Left renal pelvis (tissue), 4 donors: ENCODE measurements at regions not wholly inside any gene's neighbourhood (a gene's known extent, or its start where the extent isn't known, plus 50 kb on each side); places are given as distances from the start of the nearest gene placed in this dataset.
A peak's percentile ranks its signal among the peaks of the same experiment; 100 is the strongest.

Experiments used
- DNase-seq, 4 donors: peaks; one replicate each; pipeline ENCODE4 v3.0.0-alpha.2; 2013; ENCODE audit warnings: low read depth in 4 of 4, low spot score in 3 of 4

- no peak for DNase-seq
Measured at GRCh38 chr11:8340296-8340695, 76.6 kb upstream of the LMO1 start.

DNA sequence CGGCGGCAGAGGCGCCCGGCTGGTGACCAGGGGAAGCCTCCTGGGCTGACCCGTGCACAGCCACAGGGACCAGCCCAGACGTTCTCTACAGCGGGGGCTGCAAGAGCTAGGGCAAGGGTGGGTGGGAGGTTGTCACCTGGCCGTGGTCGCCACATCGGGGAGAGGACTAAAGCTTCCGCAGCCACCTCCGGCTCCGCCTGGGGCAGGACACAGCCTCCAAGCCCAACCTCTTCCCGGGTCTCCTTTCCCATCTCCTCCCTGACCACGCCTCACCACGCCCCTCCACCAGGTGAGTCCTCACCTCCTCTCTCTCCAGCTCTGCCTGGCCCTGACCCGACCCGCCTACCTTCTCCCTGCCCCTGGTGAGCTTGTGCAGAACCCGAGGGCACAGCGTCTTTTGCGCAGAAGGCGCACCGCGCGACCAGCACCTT is 75.9 kb upstream of the LMO1 start:
- DNase-seq = no peak

GRCh38 chr11:8338138-8338537 is 74.5 kb upstream of the LMO1 start:
- no peak for DNase-seq

GRCh38 chr11:8337130-8337795 is 73.6 kb upstream of the LMO1 start:
- DNase-seq = no peak

DNA sequence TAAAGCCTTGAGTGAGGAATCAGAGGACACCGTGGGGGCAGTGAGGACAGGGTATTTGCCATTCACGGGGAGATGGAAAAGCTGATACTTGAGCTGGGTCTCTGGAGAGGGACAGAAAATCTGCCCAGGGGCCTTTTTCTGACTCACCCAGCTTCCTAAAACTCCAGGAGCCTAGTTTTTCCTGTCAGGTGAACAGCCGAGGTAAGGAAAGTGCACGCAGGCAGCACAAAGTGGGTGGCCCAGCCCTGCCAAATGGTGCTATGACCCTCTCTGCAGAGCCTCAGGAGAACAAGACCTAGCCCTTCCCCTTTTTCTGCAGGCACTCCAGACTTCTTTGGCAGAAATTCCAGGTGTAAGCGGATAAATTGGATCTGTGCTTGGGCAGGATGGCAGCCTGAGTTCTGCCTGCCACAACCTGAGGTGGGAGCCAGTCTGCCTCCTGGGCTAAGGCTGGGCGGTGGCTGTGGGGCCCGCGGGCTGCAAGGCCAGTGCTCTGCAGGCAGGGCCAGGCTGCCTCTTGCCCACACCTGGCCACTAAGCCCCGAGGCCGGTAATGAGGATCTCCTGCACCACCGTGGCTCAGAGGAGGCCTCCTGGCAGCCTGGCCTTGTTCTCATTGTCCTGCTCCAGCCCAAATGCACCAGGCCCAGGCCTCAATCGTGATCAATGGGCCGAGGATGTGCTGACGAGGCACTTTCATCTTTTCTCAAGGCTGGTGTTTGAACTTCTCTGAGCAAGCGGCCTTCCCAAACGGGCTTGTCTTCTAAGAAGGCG is 72.9 kb upstream of the LMO1 start:
- DNase-seq = no peak

DNA sequence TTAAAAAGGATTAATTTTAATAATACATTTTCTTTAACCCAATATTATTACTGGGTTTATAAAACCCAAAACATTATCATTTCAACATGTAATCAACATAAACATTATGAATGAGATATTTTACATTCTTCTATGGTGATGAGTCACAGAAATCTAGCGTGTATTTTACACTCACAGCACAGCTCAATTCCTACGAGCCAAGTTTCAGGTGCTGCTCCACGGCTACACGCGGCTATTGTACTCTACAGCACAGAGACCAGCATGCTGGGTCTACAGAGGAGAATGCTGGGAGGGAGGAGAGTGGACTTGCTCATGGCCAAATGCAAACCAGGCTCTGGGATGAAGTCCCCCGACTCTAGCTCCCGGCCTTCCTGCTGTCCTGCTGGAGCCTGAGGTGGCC is 72.0 kb upstream of the LMO1 start:
- no peak for DNase-seq

GRCh38 chr11:8335186-8335585 is 71.5 kb upstream of the LMO1 start:
- no peak for DNase-seq

DNA sequence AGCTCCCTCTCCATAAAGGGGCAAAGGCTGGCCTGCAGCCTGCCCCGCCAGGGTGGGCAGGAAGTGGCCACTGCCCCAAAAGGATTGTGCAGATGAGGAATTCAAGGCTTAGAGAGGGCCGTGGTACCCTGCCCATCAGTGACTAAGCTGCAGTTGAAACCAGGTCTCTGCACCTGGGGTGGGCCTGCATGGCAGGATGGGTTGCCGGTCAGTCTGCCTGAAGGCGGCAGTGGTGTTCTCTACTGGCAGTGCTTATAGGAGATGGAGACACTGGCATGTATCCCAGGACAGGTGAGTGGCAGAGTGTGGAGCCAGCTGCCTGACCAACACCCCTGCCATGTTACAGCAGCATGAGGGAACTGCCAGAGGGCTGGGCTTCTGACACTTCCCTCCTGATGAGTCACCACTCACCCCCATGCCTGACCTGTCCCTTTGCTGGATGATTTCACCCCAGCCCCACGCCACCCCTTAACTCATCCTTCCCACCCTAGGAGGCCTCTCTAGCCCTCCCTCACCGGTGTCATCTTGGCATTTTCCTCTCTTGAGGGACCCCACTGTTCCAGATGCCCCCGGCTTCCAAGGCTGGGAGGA is 70.2 kb upstream of the LMO1 start:
- DNase-seq = no peak

DNA sequence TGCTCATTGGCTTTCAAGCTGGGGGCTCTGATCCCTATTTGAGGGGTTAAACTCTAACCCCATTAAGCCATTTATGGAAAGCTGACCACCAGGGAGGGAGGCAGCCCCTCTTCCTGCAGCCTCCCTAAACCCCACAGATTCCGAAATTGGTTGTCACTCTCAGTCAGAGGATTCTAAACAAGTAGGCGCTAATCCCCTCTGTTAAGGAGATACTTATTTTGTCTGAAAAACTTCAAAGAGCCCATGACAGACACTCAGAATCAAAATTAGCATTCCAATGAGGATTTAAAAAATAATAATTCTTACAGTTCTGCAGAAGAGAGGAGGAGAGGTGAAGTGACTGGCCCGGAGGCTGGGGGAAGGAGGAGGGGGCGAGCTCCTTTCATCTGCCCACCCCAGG is 69.7 kb upstream of the LMO1 start:
- no peak for DNase-seq

DNA sequence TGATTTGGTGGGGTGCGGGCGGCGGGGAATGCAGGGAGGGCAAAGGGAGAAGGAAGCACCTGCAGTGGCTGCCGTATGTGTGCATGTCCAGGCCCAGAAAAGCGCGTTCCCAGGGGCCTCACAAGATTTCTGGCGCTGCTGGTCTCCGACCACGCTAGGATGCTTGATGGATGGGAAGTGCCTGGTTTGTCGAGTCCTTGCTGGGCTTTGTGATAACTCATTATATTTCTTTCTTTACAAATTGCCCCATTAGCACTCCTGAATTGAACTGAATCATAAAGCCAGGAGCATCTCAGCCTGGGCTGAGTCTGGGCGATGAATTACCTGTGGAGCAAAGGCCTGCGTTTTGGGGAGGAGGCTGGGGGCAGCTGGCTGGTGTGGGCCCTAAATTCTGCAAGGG is 69.2 kb upstream of the LMO1 start:
- no peak for DNase-seq

- no peak for DNase-seq
Measured at GRCh38 chr11:8332196-8332595, 68.5 kb upstream of the LMO1 start.

DNA sequence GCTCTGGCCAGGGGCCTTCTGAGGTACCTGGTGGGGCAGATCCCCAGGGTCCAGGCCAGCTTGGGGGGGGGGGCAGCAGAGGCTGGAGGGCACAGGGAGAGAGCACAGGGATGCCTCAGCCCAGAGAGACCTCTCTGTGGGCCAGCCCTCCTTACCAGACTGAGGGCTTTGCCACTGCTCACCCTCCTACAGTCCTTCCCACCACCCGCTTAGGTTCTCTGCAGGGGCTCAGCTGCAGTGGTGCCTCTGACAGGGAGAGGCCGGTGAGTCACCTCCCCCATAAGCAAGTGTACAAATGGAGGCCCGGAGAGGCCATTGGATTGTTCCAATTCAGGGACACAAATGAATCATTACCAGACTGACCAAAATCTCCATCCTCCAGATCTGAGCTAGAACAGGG is 68.1 kb upstream of the LMO1 start:
- no peak for DNase-seq

- no peak for DNase-seq
Measured at GRCh38 chr11:8330896-8331295, 67.2 kb upstream of the LMO1 start.

DNA sequence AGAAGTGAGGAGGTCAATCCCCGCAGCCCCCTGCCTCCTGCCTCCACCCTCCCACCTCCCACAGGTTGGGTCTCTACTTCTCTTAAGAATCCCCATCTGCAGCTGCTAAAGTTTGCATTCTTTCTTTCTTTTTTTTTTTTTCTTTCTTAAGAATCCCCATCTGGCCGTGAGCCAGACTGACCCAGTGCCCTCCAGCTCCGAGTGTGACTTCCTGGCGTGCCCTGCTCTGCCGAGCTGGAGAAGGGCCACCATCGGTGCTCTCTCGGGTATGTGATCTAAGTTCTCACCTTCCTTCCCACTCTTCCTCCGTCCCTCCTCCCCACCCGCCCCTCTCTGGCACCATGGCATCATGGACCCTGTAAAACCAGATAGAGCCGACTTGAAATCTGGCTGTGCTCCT is 66.7 kb upstream of the LMO1 start:
- no peak for DNase-seq

- no peak for DNase-seq
Measured at GRCh38 chr11:8329847-8330361, 66.2 kb upstream of the LMO1 start.

DNA sequence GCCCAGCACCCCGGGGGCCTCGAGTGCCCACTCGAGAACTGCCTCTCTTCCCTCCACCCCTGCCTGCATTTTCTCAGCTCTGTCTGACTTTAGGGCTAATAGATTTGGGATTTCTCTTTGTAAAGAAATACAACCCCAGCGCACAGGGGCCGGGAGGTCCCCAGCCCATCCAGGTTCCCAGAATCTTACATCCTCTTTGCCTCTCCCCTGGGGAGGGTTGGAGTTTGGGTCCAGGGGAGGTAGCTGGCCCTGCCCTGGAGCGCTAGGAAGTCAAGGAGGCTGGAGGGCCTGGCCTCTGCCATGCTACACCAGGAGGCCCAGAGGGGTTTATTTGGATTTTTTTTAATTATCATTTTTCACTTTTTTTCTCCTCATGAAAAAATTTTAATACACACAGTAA is 65.7 kb upstream of the LMO1 start:
- no peak for DNase-seq

GRCh38 chr11:8328848-8329330 is 65.2 kb upstream of the LMO1 start:
- DNase-seq = peak; percentile 43 to 62 (median 56)

DNA sequence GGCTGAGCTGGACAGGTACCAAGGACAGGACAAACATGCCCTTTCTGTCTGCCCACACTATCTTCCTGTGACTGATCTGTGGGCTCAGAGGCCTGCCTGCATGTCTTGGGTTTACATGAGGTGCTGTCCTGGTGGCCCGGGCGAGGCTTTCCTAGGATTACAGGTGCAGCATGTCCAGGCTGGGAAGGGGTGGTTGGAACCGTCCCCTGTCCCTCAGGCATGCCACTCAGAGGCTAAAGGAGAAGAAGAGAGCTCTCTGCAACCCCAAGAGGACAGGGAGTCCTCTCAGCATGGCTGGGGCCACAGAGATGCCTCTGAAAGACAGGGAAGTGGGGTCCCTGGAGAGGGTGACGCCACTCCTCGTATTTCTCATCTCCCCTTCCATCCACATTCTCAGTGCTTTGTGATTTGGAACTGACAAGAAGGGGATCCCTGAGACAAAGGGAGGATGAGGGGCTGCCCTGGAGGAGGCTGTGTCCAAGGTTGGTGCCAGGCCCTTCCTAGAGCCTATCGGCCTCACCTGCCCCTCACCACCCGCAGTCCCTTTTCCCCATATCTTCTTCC is 64.6 kb upstream of the LMO1 start:
- no peak for DNase-seq

GRCh38 chr11:8327761-8328192 is 64.1 kb upstream of the LMO1 start:
- DNase-seq = no peak

- no peak for DNase-seq
Measured at GRCh38 chr11:8326337-8326736, 62.7 kb upstream of the LMO1 start.

GRCh38 chr11:8325591-8326304 is 62.1 kb upstream of the LMO1 start:
- DNase-seq = no peak
